NCI-H2171 treated with DMSO at 0.1 percent for 48 hours (cell line): ENCODE measurements at regions not wholly inside any gene's neighbourhood (a gene's known extent, or its start where the extent isn't known, plus 50 kb on each side); places are given as distances from the start of the nearest gene placed in this dataset.
A peak's percentile ranks its signal among the peaks of the same experiment; 100 is the strongest.
"Not testable (repeated sequence)": the region's sequence is repeated elsewhere in the genome, so short reads cannot be mapped to it uniquely, and the experiment has no call there.

Experiments
- DNase-seq: peaks from one replicate; lab custom pipeline; 2025; lab: John Stamatoyannopoulos, UW

DNA sequence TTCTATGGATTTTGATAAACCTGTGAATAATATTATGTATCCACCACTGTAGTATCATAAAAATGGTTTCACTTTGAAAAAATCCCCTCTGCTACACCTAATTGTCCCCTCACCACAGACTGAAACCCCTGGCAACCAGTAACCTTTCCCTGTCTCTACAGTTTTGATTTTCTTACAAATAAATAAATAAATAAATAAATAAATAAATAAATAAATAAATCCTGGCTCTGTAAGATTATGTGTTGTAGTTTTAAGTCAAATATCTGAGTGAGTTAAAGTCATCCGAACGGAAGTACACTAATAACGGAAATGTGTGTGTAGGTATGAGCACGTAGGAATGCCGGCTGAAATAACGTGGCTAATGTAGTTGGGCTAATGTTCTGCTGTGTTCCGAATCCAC is 641.5 kb downstream of the GABRG1 start:
- DNase-seq, result no peak

DNA sequence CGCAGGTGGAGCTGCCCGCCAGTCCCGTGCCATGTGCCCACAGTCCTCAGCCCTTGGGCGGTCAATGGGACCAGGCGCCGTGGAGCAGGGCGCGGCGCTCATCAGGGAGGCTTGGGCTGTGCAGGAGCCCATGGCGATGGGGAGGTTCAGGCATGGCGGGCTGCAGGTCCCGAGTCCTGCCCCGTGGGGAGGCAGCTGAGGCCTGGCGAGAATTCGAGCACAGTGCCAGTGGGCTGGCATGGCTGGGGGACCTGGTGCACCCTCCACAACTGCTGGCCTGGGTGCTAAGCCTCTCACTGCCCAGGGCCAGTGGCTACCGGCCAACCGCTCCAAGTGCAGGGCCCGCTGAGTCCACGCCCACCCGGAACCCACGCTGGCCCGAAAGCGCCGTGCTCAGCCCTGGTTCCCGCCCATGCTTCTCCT is 646.5 kb downstream of the GABRG1 start:
- DNase-seq, result no peak

- no peak for DNase-seq
Measured at GRCh38 chr4:45475548-45475947, 648.3 kb downstream of the GABRG1 start.

DNA sequence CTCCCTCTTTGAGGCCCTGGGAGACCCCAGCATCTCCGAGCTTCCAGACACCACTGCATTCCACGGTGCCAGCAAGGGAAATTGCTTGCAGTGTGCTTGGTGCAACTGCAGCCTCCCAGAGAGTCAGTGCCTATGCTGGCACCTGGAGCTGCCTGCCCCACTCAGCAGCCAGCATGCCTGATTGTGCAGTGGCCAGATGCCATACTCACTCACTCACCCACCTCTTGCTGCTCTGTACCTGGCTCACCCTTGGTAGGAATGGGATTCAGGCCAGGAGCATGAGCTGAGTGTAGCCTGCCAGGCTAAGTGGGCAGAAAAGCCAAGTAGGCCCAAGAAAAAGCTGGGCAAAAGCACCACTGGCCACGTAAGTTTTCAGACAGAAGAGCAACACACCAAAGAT is 651.4 kb downstream of the GABRG1 start:
- no peak for DNase-seq

GRCh38 chr4:45471335-45471734 is 652.5 kb downstream of the GABRG1 start:
- DNase-seq, result no peak

DNA sequence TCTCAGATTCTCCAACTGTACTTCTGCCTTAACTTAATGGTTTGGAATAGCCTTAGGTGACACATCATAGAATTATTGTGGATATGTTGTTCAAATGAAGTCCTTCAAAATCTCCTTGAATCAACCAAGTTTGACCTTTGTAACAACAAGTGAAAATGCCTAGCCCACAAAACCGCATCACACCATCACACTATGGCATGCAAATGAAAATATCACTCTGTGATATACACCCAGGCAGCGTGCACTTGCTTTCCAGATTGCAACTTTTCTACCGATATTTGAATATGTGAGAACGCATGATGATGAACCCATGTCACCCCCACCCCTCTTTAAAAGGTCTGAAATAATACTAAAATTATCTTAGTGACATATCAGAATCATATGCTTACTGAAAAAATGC is 656.7 kb downstream of the GABRG1 start:
- DNase-seq, result no peak

GRCh38 chr4:45460157-45460556 is 663.7 kb downstream of the GABRG1 start:
- not testable (repeated sequence) for DNase-seq

DNA sequence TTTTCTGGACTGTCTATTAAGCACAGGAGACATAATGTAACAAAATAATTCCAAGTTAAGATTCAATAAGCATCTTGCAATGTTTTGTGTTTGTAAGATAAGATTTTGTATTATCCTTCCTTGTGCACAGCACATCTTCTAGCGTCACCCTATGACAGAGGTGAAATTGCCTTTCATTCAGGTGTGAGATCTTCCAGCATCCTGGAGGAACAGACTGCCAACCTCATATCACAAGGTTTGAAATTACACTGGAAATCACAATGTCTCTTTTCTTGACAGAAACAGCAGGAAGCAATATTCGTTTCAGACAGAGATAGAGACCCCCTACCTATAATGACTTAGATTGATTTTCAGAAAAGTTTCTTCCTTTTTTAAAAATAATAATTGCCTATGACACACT is 668.6 kb downstream of the GABRG1 start:
- DNase-seq, result no peak

DNA sequence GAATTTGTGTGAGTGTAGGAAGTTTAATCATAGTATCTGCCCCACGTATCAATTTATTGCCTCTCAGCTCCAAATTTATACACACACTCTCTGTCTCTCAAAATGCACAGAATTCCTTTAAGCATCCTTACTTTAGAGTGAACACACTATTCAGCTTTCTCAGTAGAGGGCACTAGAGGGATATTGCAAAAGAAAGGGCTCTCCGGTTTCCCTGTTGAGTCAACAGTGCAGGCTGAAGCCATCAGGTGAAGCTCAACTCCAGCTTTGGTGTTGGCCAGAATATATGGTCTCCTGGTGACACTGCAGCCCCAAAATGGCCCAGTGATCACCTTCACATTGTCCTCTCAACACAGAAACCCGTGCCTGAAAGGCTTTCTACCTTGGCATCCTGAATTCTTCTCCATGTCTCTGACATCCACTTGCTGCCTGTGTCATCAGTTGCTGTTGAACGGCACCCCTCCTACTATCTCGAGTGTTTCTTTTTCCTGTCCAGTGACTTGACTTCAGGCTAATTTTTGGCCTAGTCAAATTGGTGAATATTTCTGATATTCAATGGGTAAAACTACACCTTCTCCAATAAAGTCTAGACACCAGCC is 670.5 kb downstream of the GABRG1 start:
- peak; percentile 32 for DNase-seq

GRCh38 chr4:45442466-45442865 is 681.4 kb downstream of the GABRG1 start:
- DNase-seq, result peak; percentile 7

- no peak for DNase-seq
Measured at GRCh38 chr4:45438047-45438446, 685.8 kb downstream of the GABRG1 start.

- no peak for DNase-seq
Measured at GRCh38 chr4:45437381-45437780, 686.5 kb downstream of the GABRG1 start.

- no peak for DNase-seq
Measured at GRCh38 chr4:45425135-45425534, 698.7 kb downstream of the GABRG1 start.

DNA sequence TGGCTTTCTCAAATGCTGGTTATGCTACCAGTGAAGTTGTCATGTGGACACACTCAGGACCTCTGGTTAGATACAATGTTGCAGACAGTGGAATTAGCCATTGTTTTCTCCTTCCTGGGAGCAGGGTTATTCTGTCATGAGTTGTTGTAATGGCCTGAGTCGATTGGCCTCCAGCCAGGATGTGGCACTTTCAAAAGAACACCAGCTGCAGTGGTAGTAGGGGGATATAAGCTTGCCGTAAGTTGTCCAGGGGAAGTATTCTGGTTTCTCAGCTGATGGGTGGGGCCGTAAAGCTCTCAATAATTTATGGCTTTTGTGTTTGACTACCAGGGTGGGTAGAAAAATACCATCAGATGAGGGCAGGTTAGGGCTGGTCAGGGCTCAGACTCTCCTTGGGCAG is 697.5 kb upstream of the GNPDA2 start:
- no peak for DNase-seq

- DNase-seq, result not testable (repeated sequence)
Measured at GRCh38 chr4:45420091-45420674, 693.8 kb upstream of the GNPDA2 start.

- DNase-seq, result no peak
Measured at GRCh38 chr4:45410701-45411210, 684.4 kb upstream of the GNPDA2 start.

DNA sequence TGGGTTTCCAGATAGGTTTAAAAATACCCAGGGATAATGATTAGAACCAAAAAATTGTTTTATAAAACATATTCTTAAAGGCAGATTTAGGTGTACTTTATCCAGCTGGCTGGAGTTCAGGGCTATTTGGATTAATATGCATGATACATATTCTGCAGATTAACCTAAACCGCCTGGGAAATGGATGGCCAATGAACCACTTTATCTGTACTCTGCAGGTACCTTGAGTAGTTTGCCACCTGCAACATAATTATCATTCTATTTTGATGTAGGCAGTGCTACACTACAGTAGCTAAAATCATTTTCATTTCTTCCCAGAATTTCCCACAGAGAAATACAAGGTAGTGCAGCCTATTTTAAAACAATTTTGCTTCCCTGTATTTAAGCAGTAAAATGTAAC is 683.2 kb upstream of the GNPDA2 start:
- no peak for DNase-seq

GRCh38 chr4:45408996-45409395 is 682.6 kb upstream of the GNPDA2 start:
- no peak for DNase-seq

DNA sequence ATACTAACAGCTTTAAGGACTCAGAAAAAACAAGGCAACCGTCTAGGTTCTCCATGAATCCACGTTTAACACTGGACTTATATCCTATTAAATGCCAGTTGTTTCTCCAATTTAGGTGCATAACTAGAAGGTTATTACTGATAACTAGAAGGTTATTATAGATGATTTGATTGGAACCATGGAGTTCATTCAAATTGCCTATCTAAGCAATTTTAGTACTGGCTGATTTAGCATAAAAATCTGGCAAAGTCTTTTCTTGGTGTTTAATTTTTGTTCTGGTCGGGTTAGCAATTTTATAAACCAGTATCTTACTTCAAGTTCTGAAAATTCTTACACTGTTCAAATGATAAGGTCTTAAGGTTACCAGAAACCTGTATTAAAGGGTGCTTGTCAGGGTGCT is 672.8 kb upstream of the GNPDA2 start:
- DNase-seq, result no peak

- DNase-seq, result no peak
Measured at GRCh38 chr4:45385306-45385705, 659.0 kb upstream of the GNPDA2 start.

- DNase-seq, result peak; percentile 61
Measured at GRCh38 chr4:45370408-45370807, 644.1 kb upstream of the GNPDA2 start.

DNA sequence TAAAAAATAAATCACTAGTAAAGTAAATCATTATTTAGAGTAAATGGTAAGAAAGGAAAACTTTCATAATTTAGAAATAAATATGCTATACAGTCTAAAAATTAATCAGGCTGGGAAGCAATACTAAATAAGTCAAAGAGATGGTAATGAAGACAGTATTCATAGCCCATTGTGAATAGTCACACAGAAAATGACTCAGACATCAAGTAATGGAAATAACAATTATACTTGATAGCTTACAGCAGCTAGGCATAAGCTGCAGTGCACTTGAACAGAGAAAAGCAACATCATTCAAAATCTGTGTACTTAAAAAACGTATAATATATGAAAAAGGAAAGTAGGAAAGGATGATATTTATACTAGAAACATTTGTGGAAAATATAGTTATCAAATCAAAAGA is 642.5 kb upstream of the GNPDA2 start:
- DNase-seq, result no peak

GRCh38 chr4:45363931-45364330 is 637.6 kb upstream of the GNPDA2 start:
- peak; percentile 12 for DNase-seq
